ENCODE measurements at regions not wholly inside any gene's neighbourhood (a gene's known extent, or its start where the extent isn't known, plus 50 kb on each side); places are given as distances from the start of the nearest gene placed in this dataset.

DNA sequence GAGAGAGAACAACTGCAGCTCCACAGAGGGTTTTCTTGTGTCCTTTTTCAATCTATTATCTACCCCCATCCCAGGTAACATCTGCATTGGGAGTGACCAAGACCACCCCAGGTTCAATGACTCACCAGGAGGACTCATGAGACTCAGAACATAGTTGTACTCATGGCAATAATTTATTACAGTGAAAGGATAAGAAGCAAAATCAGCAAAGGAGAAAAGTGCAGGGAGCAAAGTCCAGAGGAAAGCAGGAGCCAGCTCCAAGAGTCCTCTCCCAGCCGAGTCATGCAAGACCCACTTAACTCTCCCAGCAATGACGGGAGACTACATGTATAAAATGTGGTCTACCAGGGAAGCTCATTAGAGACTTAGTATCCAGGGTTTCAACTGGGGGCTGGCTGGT lies 129.5 kb upstream of the RBPJ start (continued):
- TF ChIP-seq, protein P1, sequence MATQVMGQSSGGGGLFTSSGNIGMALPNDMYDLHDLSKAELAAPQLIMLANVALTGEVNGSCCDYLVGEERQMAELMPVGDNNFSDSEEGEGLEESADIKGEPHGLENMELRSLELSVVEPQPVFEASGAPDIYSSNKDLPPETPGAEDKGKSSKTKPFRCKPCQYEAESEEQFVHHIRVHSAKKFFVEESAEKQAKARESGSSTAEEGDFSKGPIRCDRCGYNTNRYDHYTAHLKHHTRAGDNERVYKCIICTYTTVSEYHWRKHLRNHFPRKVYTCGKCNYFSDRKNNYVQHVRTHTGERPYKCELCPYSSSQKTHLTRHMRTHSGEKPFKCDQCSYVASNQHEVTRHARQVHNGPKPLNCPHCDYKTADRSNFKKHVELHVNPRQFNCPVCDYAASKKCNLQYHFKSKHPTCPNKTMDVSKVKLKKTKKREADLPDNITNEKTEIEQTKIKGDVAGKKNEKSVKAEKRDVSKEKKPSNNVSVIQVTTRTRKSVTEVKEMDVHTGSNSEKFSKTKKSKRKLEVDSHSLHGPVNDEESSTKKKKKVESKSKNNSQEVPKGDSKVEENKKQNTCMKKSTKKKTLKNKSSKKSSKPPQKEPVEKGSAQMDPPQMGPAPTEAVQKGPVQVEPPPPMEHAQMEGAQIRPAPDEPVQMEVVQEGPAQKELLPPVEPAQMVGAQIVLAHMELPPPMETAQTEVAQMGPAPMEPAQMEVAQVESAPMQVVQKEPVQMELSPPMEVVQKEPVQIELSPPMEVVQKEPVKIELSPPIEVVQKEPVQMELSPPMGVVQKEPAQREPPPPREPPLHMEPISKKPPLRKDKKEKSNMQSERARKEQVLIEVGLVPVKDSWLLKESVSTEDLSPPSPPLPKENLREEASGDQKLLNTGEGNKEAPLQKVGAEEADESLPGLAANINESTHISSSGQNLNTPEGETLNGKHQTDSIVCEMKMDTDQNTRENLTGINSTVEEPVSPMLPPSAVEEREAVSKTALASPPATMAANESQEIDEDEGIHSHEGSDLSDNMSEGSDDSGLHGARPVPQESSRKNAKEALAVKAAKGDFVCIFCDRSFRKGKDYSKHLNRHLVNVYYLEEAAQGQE (IDR thresholded peaks at IDR 0.05) = no peak
- TF ChIP-seq EGR1 (IDR thresholded peaks at IDR 0.05; ENCODE audit: low read depth in 2 of 2) = no peak
- no peak for TF ChIP-seq FOXA1 (IDR thresholded peaks at IDR 0.05)
- TF ChIP-seq, protein P2, sequence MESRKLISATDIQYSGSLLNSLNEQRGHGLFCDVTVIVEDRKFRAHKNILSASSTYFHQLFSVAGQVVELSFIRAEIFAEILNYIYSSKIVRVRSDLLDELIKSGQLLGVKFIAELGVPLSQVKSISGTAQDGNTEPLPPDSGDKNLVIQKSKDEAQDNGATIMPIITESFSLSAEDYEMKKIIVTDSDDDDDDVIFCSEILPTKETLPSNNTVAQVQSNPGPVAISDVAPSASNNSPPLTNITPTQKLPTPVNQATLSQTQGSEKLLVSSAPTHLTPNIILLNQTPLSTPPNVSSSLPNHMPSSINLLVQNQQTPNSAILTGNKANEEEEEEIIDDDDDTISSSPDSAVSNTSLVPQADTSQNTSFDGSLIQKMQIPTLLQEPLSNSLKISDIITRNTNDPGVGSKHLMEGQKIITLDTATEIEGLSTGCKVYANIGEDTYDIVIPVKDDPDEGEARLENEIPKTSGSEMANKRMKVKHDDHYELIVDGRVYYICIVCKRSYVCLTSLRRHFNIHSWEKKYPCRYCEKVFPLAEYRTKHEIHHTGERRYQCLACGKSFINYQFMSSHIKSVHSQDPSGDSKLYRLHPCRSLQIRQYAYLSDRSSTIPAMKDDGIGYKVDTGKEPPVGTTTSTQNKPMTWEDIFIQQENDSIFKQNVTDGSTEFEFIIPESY (IDR thresholded peaks at IDR 0.05) = no peak

DNA sequence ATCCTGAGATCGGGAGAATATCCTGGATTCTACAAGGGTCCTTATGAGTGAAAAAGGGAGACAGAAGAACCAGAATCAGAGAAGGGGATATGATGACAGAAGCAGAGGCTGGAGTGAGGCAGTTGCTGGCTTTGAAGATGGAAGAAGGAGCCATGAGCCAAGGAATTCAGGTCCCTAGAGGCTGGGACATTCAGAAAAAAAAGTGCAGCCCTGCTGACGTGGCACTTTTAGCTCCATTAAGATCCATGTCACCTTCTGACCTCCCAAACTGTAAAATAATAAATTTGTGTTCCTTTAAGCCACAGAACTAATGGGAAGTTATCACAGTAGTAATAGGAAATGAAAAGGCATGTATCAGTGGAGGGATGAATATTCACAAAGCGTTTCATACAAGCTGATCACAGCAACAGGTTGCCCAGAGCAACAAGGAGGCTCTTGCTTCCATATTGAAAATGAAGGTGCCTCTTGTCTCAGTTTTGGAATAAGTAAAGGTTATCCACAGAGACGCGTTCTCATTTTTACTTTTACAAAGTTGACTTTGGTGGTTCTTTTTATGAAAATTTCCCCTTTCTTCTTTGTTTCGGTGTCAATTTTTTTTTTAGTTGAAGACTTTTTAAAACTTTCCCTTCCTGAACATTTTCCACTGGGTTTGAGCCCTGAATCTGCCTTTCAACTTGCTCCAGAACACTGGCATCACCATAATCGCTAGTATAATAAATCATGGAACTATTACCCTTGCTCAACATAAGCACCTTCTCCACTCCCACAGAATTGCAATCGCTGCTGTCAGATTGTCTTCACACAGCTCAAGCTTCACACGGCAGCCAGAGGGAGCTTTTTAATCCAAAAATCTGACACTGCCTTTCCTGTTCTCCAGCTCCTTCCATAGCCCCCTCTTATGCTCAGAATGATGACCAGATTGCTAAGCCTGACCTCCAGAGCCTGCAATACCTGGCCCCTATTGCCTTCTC lies 127.6 kb upstream of the RBPJ start:
- no peak overlapping the region for H3K27ac ChIP-seq (ENCODE audit: low read depth in 1 of 2, low read length in 2 of 2)
- no peak overlapping the region for H3K4me3 ChIP-seq (ENCODE audit: low read depth in 1 of 3, low read length in 3 of 3)
- H3K27me3 ChIP-seq (ENCODE audit: control insufficient read depth in 4 of 4, insufficient read depth in 4 of 4, low read length in 3 of 4) = no peaks in the 10 kb centered on the region
- H3K9me3 ChIP-seq (ENCODE audit: control insufficient read depth in 4 of 4, low read length in 3 of 4) = no peaks in the 10 kb centered on the region
- WGBS = 73% methylated on average over 9 of the region's 9 CpGs
- peaks cover 0 to 2% (median 0%) of the 10 kb centered on the region in 4 donors for H3K4me1 ChIP-seq (ENCODE audit: control insufficient read depth in 4 of 4, insufficient read depth in 4 of 4, low read length in 3 of 4)
- no peak overlapping the region for H3K9ac ChIP-seq (ENCODE audit: low read depth in 1 of 2, low read length in 2 of 2)
- no peaks in the 10 kb centered on the region for H3K36me3 ChIP-seq (ENCODE audit: control insufficient read depth in 4 of 4, insufficient read depth in 3 of 4, low read depth in 1 of 4, low read length in 3 of 4)
- TF ChIP-seq SP1 (IDR thresholded peaks at IDR 0.05) (no peak), HNF4A (conservative IDR thresholded peaks at IDR 0.05) (no peak), RAD21 (IDR thresholded peaks at IDR 0.05) (no peak), TAF1 (conservative IDR thresholded peaks at IDR 0.05) (no peak), GABPA (IDR thresholded peaks at IDR 0.05 in 1 of 2, conservative IDR thresholded peaks at IDR 0.05 in 1 of 2) (no peak), RXRA (IDR thresholded peaks at IDR 0.05) (no peak), FOXA1 (IDR thresholded peaks at IDR 0.05) (no peak), JUND (IDR thresholded peaks at IDR 0.05) (no peak), EGR1 (IDR thresholded peaks at IDR 0.05; ENCODE audit: low read depth in 2 of 2) (no peak), FOXA2 (IDR thresholded peaks at IDR 0.05) (no peak), HNF4G (IDR thresholded peaks at IDR 0.05) (no peak), NR2F2 (IDR thresholded peaks at IDR 0.05) (no peak), YY1 (IDR thresholded peaks at IDR 0.05) (no peak)
- TF ChIP-seq, protein P3, sequence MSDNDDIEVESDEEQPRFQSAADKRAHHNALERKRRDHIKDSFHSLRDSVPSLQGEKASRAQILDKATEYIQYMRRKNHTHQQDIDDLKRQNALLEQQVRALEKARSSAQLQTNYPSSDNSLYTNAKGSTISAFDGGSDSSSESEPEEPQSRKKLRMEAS (IDR thresholded peaks at IDR 0.05) = no peak
- TF ChIP-seq, protein P4, sequence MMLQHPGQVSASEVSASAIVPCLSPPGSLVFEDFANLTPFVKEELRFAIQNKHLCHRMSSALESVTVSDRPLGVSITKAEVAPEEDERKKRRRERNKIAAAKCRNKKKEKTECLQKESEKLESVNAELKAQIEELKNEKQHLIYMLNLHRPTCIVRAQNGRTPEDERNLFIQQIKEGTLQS (IDR thresholded peaks at IDR 0.05) = no peak
- TF ChIP-seq, protein P5, sequence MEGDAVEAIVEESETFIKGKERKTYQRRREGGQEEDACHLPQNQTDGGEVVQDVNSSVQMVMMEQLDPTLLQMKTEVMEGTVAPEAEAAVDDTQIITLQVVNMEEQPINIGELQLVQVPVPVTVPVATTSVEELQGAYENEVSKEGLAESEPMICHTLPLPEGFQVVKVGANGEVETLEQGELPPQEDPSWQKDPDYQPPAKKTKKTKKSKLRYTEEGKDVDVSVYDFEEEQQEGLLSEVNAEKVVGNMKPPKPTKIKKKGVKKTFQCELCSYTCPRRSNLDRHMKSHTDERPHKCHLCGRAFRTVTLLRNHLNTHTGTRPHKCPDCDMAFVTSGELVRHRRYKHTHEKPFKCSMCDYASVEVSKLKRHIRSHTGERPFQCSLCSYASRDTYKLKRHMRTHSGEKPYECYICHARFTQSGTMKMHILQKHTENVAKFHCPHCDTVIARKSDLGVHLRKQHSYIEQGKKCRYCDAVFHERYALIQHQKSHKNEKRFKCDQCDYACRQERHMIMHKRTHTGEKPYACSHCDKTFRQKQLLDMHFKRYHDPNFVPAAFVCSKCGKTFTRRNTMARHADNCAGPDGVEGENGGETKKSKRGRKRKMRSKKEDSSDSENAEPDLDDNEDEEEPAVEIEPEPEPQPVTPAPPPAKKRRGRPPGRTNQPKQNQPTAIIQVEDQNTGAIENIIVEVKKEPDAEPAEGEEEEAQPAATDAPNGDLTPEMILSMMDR (IDR thresholded peaks at IDR 0.05; ENCODE audit: low read depth, low read length, missing input control) = no peak
- TF ChIP-seq, protein P2 (IDR thresholded peaks at IDR 0.05) = no peak
- TF ChIP-seq, protein P1 (IDR thresholded peaks at IDR 0.05) = no peak
- no peak for DNase-seq (ENCODE audit: low spot score)

All from liver (tissue), 8 donors.